ENCODE measurements at regions not wholly inside any gene's neighbourhood (a gene's known extent, or its start where the extent isn't known, plus 50 kb on each side); places are given as distances from the start of the nearest gene placed in this dataset.

DNA sequence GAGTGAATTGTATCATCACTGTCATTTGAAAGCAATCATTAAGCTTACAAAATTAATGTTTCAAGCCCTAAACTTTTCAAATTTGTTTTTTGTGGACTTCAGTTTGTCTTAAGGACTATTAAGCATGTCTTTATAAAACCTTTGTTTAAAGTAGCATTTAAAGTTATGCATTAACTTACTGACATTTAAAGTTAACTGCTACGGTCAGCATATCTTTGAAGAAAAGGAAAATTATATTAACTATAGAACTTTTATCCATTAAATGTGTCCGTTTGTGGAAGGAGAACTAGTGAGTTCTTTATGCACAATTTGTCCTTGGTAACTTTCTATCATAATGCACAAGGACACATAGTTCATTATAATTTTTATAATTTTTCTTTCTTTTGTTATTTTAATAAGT lies 103.4 kb downstream of the FANCF start:
- TF ChIP-seq, protein P1, sequence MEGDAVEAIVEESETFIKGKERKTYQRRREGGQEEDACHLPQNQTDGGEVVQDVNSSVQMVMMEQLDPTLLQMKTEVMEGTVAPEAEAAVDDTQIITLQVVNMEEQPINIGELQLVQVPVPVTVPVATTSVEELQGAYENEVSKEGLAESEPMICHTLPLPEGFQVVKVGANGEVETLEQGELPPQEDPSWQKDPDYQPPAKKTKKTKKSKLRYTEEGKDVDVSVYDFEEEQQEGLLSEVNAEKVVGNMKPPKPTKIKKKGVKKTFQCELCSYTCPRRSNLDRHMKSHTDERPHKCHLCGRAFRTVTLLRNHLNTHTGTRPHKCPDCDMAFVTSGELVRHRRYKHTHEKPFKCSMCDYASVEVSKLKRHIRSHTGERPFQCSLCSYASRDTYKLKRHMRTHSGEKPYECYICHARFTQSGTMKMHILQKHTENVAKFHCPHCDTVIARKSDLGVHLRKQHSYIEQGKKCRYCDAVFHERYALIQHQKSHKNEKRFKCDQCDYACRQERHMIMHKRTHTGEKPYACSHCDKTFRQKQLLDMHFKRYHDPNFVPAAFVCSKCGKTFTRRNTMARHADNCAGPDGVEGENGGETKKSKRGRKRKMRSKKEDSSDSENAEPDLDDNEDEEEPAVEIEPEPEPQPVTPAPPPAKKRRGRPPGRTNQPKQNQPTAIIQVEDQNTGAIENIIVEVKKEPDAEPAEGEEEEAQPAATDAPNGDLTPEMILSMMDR (conservative IDR thresholded peaks at IDR 0.05; ENCODE audit: low read length): no peak
- no peak for TF ChIP-seq EZH2phosphoT487 (IDR thresholded peaks at IDR 0.05; ENCODE audit: borderline replicate concordance, low read depth, low read length)
